ENCODE measurements at regions not wholly inside any gene's neighbourhood (a gene's known extent, or its start where the extent isn't known, plus 50 kb on each side); places are given as distances from the start of the nearest gene placed in this dataset.

- no peaks in the 10 kb centered on the region for H3K4me1 Mint-ChIP-seq
Observed at GRCh38 chr4:184934961-184935360, 83.3 kb upstream of the HELT start.

DNA sequence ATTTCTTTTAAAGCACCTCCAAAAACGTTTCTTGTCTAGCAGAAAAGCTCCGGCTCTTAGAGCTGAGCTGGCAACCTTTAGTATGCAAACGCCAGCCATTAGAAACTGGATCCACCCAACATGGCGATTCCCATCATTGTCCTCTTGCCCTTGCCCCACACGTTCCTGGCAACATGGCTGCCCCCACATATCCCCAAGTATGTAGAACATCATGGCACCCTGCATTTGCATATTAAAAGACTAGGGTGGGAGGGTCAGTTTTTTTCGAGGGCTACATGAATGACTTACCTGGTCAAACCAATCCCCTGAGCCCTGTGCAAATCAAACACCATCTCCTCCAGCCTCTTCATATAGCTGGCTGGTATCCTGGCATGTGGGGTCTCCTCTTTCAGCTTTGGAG, 82.2 kb upstream of the HELT start:
- TF ChIP-seq, protein P1, sequence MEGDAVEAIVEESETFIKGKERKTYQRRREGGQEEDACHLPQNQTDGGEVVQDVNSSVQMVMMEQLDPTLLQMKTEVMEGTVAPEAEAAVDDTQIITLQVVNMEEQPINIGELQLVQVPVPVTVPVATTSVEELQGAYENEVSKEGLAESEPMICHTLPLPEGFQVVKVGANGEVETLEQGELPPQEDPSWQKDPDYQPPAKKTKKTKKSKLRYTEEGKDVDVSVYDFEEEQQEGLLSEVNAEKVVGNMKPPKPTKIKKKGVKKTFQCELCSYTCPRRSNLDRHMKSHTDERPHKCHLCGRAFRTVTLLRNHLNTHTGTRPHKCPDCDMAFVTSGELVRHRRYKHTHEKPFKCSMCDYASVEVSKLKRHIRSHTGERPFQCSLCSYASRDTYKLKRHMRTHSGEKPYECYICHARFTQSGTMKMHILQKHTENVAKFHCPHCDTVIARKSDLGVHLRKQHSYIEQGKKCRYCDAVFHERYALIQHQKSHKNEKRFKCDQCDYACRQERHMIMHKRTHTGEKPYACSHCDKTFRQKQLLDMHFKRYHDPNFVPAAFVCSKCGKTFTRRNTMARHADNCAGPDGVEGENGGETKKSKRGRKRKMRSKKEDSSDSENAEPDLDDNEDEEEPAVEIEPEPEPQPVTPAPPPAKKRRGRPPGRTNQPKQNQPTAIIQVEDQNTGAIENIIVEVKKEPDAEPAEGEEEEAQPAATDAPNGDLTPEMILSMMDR (IDR thresholded peaks at IDR 0.05): no peak
- no peak overlapping the region for H3K4me3 Mint-ChIP-seq
- no peak for DNase-seq
- peaks cover 5% of the 10 kb centered on the region for H3K27me3 Mint-ChIP-seq (ENCODE audit: low read depth, poor library complexity)
- H3K27ac Mint-ChIP-seq: no peak overlapping the region
- H3K4me1 Mint-ChIP-seq: no peaks in the 10 kb centered on the region
- H3K36me3 Mint-ChIP-seq (ENCODE audit: low read depth): no peaks in the 10 kb centered on the region
- peaks cover 16% of the 10 kb centered on the region for H3K9me3 Mint-ChIP-seq

More at GRCh38 chr4:184934961-184935360, 83.3 kb upstream of the HELT start:
- TF ChIP-seq, protein P1 (IDR thresholded peaks at IDR 0.05): no peak
- DNase-seq: no peak
- H3K9me3 Mint-ChIP-seq: peaks cover 8% of the 10 kb centered on the region
- no peak overlapping the region for H3K4me3 Mint-ChIP-seq
- no peak overlapping the region for H3K27ac Mint-ChIP-seq
- no peaks in the 10 kb centered on the region for H3K27me3 Mint-ChIP-seq (ENCODE audit: low read depth, poor library complexity)
- H3K36me3 Mint-ChIP-seq (ENCODE audit: low read depth): no peaks in the 10 kb centered on the region

GRCh38 chr4:184937030-184937710, 81.1 kb upstream of the HELT start:
- Mint-ChIP-seq H3K27ac (no peak overlapping the region), H3K27me3 (ENCODE audit: low read depth, poor library complexity) (peaks cover 7% of the 10 kb centered on the region), H3K9me3 (peaks cover 16% of the 10 kb centered on the region), H3K4me3 (no peak overlapping the region), H3K4me1 (no peaks in the 10 kb centered on the region), H3K36me3 (ENCODE audit: low read depth) (no peaks in the 10 kb centered on the region)
- no peak for DNase-seq
- TF ChIP-seq, protein P1 (IDR thresholded peaks at IDR 0.05): no peak

DNA sequence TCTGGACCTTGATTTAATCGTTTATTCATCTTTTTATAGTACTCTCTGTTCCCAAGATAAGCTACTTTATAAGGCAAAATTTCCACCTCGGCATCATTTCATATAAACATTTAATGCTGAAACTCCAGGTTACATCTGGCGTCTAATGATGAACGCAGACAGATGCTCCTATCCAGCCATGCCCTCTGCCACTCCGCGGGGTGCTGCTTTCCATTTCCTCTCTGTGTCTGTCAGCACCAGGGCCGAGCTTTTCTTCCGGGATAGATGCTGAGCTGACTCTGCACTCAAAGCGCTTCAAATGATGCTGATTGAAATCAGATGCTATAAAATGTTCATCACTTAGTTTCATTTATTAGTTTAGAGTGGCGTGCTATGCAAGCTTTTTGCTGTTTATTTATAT, 80.5 kb upstream of the HELT start:
- H3K4me3 Mint-ChIP-seq: no peak overlapping the region
- H3K27me3 Mint-ChIP-seq (ENCODE audit: low read depth, poor library complexity): peaks cover 7% of the 10 kb centered on the region

DNA sequence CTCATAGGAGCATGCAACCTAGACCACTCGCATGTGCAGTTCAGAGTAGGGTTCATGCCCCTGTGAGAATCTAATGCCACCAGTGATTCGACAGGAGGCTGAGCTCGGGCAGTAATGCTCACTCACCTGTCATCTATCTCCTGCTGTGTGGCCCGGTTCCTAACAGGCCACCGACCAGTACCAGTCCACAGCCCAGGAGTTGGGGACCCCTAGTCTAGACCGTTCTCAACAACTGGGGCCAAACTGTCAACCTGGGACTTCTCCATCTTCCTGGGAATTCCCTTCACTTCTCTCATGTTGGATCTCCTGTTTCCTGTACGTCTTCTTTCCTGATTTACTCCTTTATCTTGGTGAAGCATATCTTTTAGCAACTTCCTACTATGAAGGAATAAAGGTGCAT, 79.4 kb upstream of the HELT start:
- DNase-seq: no peak
- Mint-ChIP-seq H3K36me3 (ENCODE audit: low read depth) (no peaks in the 10 kb centered on the region), H3K27me3 (ENCODE audit: low read depth, poor library complexity) (peaks cover 7% of the 10 kb centered on the region), H3K27ac (no peak overlapping the region), H3K4me1 (no peaks in the 10 kb centered on the region), H3K4me3 (no peak overlapping the region), H3K9me3 (peaks cover 16% of the 10 kb centered on the region)
- TF ChIP-seq, protein P1 (IDR thresholded peaks at IDR 0.05): no peak

More for the DNA sequence above, 80.5 kb upstream of the HELT start:
- TF ChIP-seq, protein P1 (IDR thresholded peaks at IDR 0.05): no peak
- DNase-seq: no peak
- Mint-ChIP-seq H3K27ac (no peak overlapping the region), H3K9me3 (peaks cover 16% of the 10 kb centered on the region), H3K4me1 (no peaks in the 10 kb centered on the region), H3K36me3 (ENCODE audit: low read depth) (no peaks in the 10 kb centered on the region)

GRCh38 chr4:184939978-184940377, 78.3 kb upstream of the HELT start:
- no peaks in the 10 kb centered on the region for H3K36me3 Mint-ChIP-seq (ENCODE audit: low read depth)
- no peak overlapping the region for H3K27ac Mint-ChIP-seq
- H3K4me1 Mint-ChIP-seq: no peaks in the 10 kb centered on the region
- TF ChIP-seq, protein P1 (IDR thresholded peaks at IDR 0.05): no peak
- DNase-seq: no peak
- no peak overlapping the region for H3K4me3 Mint-ChIP-seq
- H3K27me3 Mint-ChIP-seq (ENCODE audit: low read depth, poor library complexity): peaks cover 10% of the 10 kb centered on the region
- H3K9me3 Mint-ChIP-seq: peaks cover 16% of the 10 kb centered on the region

Data from nephron progenitor cell (in vitro differentiated cells).